MCF 10A (cell line): ENCODE measurements at regions not wholly inside any gene's neighbourhood (a gene's known extent, or its start where the extent isn't known, plus 50 kb on each side); places are given as distances from the start of the nearest gene placed in this dataset.

ENCODE experiments used
- BruUV-seq: library from RNA; stranded (reverse); fragments of 400-500 nt; replicated peaks from 2 replicates; lab custom pipeline; 2021; lab: Mats Ljungman, UMichigan
- CTCF ChIA-PET: fragments of 300-600 bp; sonication (Branson Sonifier 250); formaldehyde crosslinking; extraction: SDS; loops from one replicate; lab custom pipeline; 2021; ENCODE audit warnings: antibody characterized with exemption, inconsistent platforms; lab: Yijun Ruan, JAX
- POLR2A ChIA-PET: fragments of 300-600, 350-650 bp; sonication (Branson Sonifier 250); formaldehyde crosslinking; extraction: SDS; loops from one replicate; lab custom pipeline; 2020; ENCODE audit warnings: antibody characterized with exemption, inconsistent platforms; lab: Yijun Ruan, JAX
- DNase-seq: peaks from one replicate; pipeline ENCODE4 v3.0.0-alpha.2; 2018; ENCODE audit not compliant: unreplicated experiment
- H3K27ac Mint-ChIP-seq: one replicate; pipeline ENCODE4 v1.8.0; 2022; ENCODE audit warnings: mild to moderate bottlenecking, low read depth, mixed read lengths; ENCODE audit not compliant: unreplicated experiment
- H3K27me3 Mint-ChIP-seq: one replicate; pipeline ENCODE4 v1.8.0; 2022; ENCODE audit warnings: mixed read lengths; ENCODE audit not compliant: insufficient read depth, unreplicated experiment
- H3K36me3 Mint-ChIP-seq: one replicate; pipeline ENCODE4 v1.8.0; 2022; ENCODE audit warnings: mild to moderate bottlenecking, moderate library complexity, mixed read lengths; ENCODE audit not compliant: insufficient read depth, unreplicated experiment
- H3K4me1 Mint-ChIP-seq: one replicate; pipeline ENCODE4 v1.8.0; 2022; ENCODE audit warnings: mixed read lengths; ENCODE audit not compliant: insufficient read depth, unreplicated experiment
- H3K4me3 Mint-ChIP-seq: one replicate; pipeline ENCODE4 v1.8.0; 2022; ENCODE audit warnings: mild to moderate bottlenecking, moderate library complexity, mixed read lengths; ENCODE audit not compliant: unreplicated experiment
- H3K9me3 Mint-ChIP-seq: one replicate; pipeline ENCODE4 v1.8.0; 2022; ENCODE audit warnings: mixed read lengths; ENCODE audit not compliant: unreplicated experiment
- intact Hi-C: fragments of 100-400 bp; cut with micrococcal nuclease; formaldehyde crosslinking; loops from 2 replicates; pipeline ENCODE4 v1.14.1; 2022
- TF ChIP-seq, protein P1 (sequence below): fragments of 200-600 bp; IDR thresholded peaks from one replicate; pipeline ENCODE4 v1.8.0; 2022; ENCODE audit warnings: antibody characterized with exemption, mild to moderate bottlenecking; ENCODE audit not compliant: unreplicated experiment

DNA sequence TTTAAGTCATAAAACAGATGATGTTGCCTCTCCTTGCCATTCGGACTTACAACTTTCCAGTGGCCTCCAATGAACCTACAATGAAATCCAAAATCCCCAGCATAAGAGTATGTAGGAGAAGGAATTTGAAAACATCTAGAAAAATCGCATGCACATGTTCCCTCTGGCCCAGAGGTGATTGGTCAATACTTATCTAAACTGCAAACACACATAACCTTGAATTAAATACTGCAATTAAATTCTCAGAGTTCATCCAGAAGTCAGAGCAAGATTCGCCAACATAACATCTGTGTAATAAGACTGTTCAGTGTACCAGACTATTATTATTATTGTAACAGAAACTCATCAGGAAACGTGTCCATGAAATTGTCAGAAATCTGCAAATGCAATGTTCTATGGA lies 82.2 kb upstream of the USP29 start:
- H3K4me3 Mint-ChIP-seq = no peak overlapping the region
- no peaks in the 10 kb centered on the region for H3K4me1 Mint-ChIP-seq
- BruUV-seq = no TSS peak
- TF ChIP-seq, protein P1, sequence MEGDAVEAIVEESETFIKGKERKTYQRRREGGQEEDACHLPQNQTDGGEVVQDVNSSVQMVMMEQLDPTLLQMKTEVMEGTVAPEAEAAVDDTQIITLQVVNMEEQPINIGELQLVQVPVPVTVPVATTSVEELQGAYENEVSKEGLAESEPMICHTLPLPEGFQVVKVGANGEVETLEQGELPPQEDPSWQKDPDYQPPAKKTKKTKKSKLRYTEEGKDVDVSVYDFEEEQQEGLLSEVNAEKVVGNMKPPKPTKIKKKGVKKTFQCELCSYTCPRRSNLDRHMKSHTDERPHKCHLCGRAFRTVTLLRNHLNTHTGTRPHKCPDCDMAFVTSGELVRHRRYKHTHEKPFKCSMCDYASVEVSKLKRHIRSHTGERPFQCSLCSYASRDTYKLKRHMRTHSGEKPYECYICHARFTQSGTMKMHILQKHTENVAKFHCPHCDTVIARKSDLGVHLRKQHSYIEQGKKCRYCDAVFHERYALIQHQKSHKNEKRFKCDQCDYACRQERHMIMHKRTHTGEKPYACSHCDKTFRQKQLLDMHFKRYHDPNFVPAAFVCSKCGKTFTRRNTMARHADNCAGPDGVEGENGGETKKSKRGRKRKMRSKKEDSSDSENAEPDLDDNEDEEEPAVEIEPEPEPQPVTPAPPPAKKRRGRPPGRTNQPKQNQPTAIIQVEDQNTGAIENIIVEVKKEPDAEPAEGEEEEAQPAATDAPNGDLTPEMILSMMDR = no peak
- intact Hi-C loops = no loop called here
- POLR2A ChIA-PET = no interaction called here
- H3K36me3 Mint-ChIP-seq = no peaks in the 10 kb centered on the region
- no peaks in the 10 kb centered on the region for H3K27me3 Mint-ChIP-seq
- no peak overlapping the region for H3K27ac Mint-ChIP-seq
- no peak for DNase-seq
- CTCF ChIA-PET = no interaction called here
- H3K9me3 Mint-ChIP-seq = peaks cover 51% of the 10 kb centered on the region

DNA sequence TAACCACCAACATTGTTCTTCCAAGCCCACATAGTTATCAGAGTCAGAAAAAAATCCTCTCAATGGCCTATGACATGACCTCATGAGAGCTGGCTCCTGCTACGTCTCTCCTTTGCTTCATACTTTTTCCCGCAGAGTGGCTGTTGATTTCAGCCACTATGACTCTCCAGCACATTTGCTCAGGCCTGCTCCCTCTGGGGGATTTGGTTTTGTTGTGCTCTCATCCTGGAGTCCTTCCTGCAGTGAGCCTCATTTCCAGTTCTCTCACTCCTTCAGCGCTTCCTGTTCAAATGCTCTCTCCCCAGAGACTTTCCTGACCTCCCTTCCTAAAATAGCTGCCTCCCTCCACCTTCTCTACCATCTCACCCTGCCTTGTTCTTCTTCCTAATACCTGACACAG lies 72.0 kb upstream of the USP29 start:
- ChIA-PET POLR2A (no interaction called here), CTCF (interaction anchor here (0.6 kb wide), 1 partner anchor 321 kb away, joined by 3 read pairs; no protein-coding TSS in a partner anchor)
- Mint-ChIP-seq H3K27me3 (no peaks in the 10 kb centered on the region), H3K9me3 (peaks cover 23% of the 10 kb centered on the region), H3K4me3 (no peak overlapping the region), H3K36me3 (no peaks in the 10 kb centered on the region), H3K4me1 (no peaks in the 10 kb centered on the region), H3K27ac (no peak overlapping the region)
- intact Hi-C loops = no loop called here
- DNase-seq = no peak
- TF ChIP-seq, protein P1 = no peak
- no TSS peak for BruUV-seq

DNA sequence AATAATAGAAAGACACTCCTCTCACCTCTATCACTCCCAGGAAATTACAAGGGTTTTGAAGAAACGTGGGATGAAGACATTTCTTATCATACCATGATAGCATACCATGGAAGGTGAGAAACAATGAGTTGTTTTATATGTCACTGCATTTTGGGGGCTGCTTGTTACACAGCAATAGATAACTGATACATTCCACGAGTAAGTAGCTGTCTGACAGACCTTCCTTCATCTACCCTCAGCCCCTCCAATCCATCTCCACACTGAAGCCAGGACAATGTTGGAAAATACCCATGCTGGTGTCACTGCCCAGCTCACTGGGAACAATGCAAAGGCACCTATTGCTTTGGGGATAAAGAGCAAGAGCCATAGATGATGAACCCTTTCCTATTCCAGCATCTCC lies 68.9 kb upstream of the USP29 start:
- no peak for DNase-seq
- BruUV-seq = no TSS peak
- intact Hi-C loops = no loop called here
- POLR2A ChIA-PET = no interaction called here
- TF ChIP-seq, protein P1 = no peak
- CTCF ChIA-PET = no interaction called here
- Mint-ChIP-seq H3K4me1 (no peaks in the 10 kb centered on the region), H3K27ac (no peak overlapping the region), H3K27me3 (no peaks in the 10 kb centered on the region), H3K36me3 (no peaks in the 10 kb centered on the region), H3K9me3 (peaks cover 42% of the 10 kb centered on the region), H3K4me3 (no peak overlapping the region)

DNA sequence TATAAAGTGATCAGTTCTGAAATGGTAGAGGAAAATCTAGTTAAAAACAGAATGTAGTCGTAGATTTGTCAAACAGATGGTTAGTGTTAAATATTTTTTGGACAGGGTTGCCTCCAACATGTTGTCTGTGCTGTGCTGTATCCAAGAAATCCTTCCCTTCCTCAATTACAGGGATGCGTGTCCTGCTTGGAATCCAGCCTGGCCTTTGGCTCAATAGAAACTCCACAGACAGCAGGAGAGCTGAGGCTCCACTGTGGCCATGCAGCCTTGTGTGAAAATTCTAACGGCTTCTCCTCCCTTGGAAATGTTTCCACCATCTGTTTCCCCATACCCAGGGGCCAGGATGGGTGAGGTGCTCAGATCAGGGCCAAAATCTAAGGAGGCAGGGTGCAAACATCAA lies 67.7 kb upstream of the USP29 start:
- intact Hi-C loops = no loop called here
- Mint-ChIP-seq H3K27me3 (no peaks in the 10 kb centered on the region), H3K36me3 (no peaks in the 10 kb centered on the region), H3K4me3 (no peak overlapping the region), H3K27ac (no peak overlapping the region), H3K4me1 (no peaks in the 10 kb centered on the region), H3K9me3 (peaks cover 47% of the 10 kb centered on the region)
- BruUV-seq = no TSS peak
- TF ChIP-seq, protein P1 = no peak
- no peak for DNase-seq
- ChIA-PET CTCF (no interaction called here), POLR2A (no interaction called here)
